ENCODE measurements at regions not wholly inside any gene's neighbourhood (a gene's known extent, or its start where the extent isn't known, plus 50 kb on each side); places are given as distances from the start of the nearest gene placed in this dataset.

- Mint-ChIP-seq H3K27ac (no peak overlapping the region), H3K27me3 (peaks cover 32% of the 10 kb centered on the region), H3K4me3 (ENCODE audit: low read depth) (no peak overlapping the region), H3K4me1 (ENCODE audit: low read depth) (no peaks in the 10 kb centered on the region), H3K9me3 (ENCODE audit: low read depth) (no peaks in the 10 kb centered on the region), H3K36me3 (ENCODE audit: insufficient read depth) (no peaks in the 10 kb centered on the region)
- TF ChIP-seq, protein P1, sequence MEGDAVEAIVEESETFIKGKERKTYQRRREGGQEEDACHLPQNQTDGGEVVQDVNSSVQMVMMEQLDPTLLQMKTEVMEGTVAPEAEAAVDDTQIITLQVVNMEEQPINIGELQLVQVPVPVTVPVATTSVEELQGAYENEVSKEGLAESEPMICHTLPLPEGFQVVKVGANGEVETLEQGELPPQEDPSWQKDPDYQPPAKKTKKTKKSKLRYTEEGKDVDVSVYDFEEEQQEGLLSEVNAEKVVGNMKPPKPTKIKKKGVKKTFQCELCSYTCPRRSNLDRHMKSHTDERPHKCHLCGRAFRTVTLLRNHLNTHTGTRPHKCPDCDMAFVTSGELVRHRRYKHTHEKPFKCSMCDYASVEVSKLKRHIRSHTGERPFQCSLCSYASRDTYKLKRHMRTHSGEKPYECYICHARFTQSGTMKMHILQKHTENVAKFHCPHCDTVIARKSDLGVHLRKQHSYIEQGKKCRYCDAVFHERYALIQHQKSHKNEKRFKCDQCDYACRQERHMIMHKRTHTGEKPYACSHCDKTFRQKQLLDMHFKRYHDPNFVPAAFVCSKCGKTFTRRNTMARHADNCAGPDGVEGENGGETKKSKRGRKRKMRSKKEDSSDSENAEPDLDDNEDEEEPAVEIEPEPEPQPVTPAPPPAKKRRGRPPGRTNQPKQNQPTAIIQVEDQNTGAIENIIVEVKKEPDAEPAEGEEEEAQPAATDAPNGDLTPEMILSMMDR (IDR thresholded peaks at IDR 0.05; ENCODE audit: unreplicated experiment), result no peak
- DNase-seq (ENCODE audit: low spot score, unreplicated experiment), result no peak
Measured at GRCh38 chr5:175357995-175358394, 86.0 kb downstream of the DRD1 start.

DNA sequence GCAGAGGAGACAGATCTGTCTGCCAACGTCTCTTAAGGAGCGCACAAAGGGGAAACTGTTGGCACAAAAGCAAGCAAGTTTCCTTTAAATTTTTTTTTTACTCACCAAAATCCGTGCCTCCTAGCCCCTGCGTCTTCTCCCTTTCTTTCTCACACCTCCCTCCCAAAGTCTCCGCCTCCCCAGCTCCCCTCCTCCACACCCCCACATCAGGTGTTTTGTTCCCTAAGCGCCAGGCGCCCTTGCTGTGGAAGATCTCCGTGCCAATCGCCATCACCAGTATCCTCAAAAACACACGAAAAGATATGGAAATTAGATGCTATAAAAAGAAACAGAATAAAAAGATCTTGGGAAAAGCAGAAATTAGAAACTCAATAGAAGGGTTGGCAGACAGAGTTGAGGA lies 87.6 kb downstream of the DRD1 start:
- H3K27me3 Mint-ChIP-seq, result peaks cover 21% of the 10 kb centered on the region
- no peaks in the 10 kb centered on the region for H3K36me3 Mint-ChIP-seq (ENCODE audit: insufficient read depth)
- H3K4me1 Mint-ChIP-seq (ENCODE audit: low read depth), result peaks cover 2% of the 10 kb centered on the region
- TF ChIP-seq, protein P1 (IDR thresholded peaks at IDR 0.05; ENCODE audit: unreplicated experiment), result no peak
- H3K9me3 Mint-ChIP-seq (ENCODE audit: low read depth), result no peaks in the 10 kb centered on the region
- DNase-seq (ENCODE audit: low spot score, unreplicated experiment), result no peak
- H3K4me3 Mint-ChIP-seq (ENCODE audit: low read depth), result no peak overlapping the region
- H3K27ac Mint-ChIP-seq, result no peak overlapping the region

- TF ChIP-seq, protein P1 (IDR thresholded peaks at IDR 0.05; ENCODE audit: unreplicated experiment), result no peak
- peaks cover 2% of the 10 kb centered on the region for H3K4me1 Mint-ChIP-seq (ENCODE audit: low read depth)
- H3K4me3 Mint-ChIP-seq (ENCODE audit: low read depth), result no peak overlapping the region
- H3K36me3 Mint-ChIP-seq (ENCODE audit: insufficient read depth), result no peaks in the 10 kb centered on the region
- H3K27me3 Mint-ChIP-seq, result peaks cover 20% of the 10 kb centered on the region
- no peak overlapping the region for H3K27ac Mint-ChIP-seq
- DNase-seq (ENCODE audit: low spot score, unreplicated experiment), result no peak
- no peaks in the 10 kb centered on the region for H3K9me3 Mint-ChIP-seq (ENCODE audit: low read depth)
Measured at GRCh38 chr5:175354964-175355363, 89.0 kb downstream of the DRD1 start.

- Mint-ChIP-seq H3K36me3 (ENCODE audit: insufficient read depth) (no peaks in the 10 kb centered on the region), H3K27ac (no peak overlapping the region), H3K9me3 (ENCODE audit: low read depth) (no peaks in the 10 kb centered on the region), H3K4me3 (ENCODE audit: low read depth) (no peak overlapping the region), H3K27me3 (peaks cover 20% of the 10 kb centered on the region), H3K4me1 (ENCODE audit: low read depth) (peaks cover 2% of the 10 kb centered on the region)
- DNase-seq (ENCODE audit: low spot score, unreplicated experiment), result no peak
- TF ChIP-seq, protein P1 (IDR thresholded peaks at IDR 0.05; ENCODE audit: unreplicated experiment), result no peak
Measured at GRCh38 chr5:175353926-175354325, 90.1 kb downstream of the DRD1 start.

DNA sequence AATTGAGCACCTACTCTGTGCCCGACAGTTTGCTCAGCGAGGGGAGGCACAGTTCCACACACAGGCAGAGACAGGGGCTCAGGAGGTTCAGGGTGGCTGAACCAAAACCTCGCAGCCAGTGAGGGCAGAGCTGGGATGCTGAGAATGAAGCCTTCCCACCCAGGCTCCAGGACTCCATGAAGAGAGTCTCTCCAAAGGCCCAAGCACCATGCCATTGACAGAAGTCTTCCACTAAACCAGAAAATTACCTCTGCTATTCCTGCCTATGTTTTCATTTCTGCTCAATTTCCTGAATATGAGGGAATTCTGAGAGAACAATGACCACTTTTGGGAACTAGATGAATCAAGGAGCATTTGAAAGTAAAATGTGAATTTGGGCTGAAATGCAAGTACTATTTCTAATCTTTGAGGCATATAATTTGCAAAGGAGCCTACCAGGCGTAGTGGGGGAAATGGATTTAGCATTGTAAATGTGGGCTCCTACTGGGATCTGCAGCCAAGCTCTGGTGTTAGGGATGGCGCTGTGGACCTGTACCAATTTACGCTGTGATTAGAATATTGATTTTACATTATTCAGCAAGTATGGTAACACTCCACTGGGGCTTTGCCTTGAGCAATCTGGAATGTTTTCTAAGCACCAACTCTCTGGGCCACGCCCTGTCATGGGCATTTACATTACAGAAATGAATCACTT lies 91.9 kb downstream of the DRD1 start:
- Mint-ChIP-seq H3K27me3 (peaks cover 21% of the 10 kb centered on the region), H3K9me3 (ENCODE audit: low read depth) (no peaks in the 10 kb centered on the region), H3K27ac (no peak overlapping the region), H3K4me1 (ENCODE audit: low read depth) (peaks cover 3% of the 10 kb centered on the region), H3K4me3 (ENCODE audit: low read depth) (no peak overlapping the region), H3K36me3 (ENCODE audit: insufficient read depth) (no peaks in the 10 kb centered on the region)
- DNase-seq (ENCODE audit: low spot score, unreplicated experiment), result no peak
- TF ChIP-seq, protein P1 (IDR thresholded peaks at IDR 0.05; ENCODE audit: unreplicated experiment), result no peak
